ENCODE measurements at regions not wholly inside any gene's neighbourhood (a gene's known extent, or its start where the extent isn't known, plus 50 kb on each side); places are given as distances from the start of the nearest gene placed in this dataset.

- TF ChIP-seq ZBTB43 (CRISPR knock-in tag; IDR thresholded peaks at IDR 0.05) (no peak), TEAD1 (CRISPR knock-in tag; IDR thresholded peaks at IDR 0.05) (no peak), CBFB (CRISPR knock-in tag; IDR thresholded peaks at IDR 0.05; ENCODE audit: low read depth) (no peak), HMGA2 (CRISPR knock-in tag; IDR thresholded peaks at IDR 0.05) (no peak)
These were observed 207.4 kb upstream of the JADE1 start for GRCh38 chr4:128601991-128602695.
